GM12874 (cell line): ENCODE measurements at regions not wholly inside any gene's neighbourhood (a gene's known extent, or its start where the extent isn't known, plus 50 kb on each side); places are given as distances from the start of the nearest gene placed in this dataset.

Experiments
- CTCF ChIP-seq: IDR thresholded peaks from 2 replicates; pipeline ENCODE4 v1.5.1; 2011; ENCODE audit warnings: low read depth, mild to moderate bottlenecking, control low read depth, low read length, moderate library complexity; ENCODE audit not compliant: insufficient read depth

GRCh38 chr2:142684667-142685066 is 192.8 kb upstream of the KYNU start:
- no peak for TF ChIP-seq CTCF

GRCh38 chr2:142682528-142682927 is 194.9 kb upstream of the KYNU start:
- TF ChIP-seq CTCF = no peak

GRCh38 chr2:142681952-142682351 is 195.5 kb upstream of the KYNU start:
- TF ChIP-seq CTCF = no peak

GRCh38 chr2:142678164-142678563 is 199.3 kb upstream of the KYNU start:
- TF ChIP-seq CTCF = no peak

GRCh38 chr2:142675398-142675797 is 202.1 kb upstream of the KYNU start:
- TF ChIP-seq CTCF = no peak

GRCh38 chr2:142673836-142674235 is 203.6 kb upstream of the KYNU start:
- no peak for TF ChIP-seq CTCF

GRCh38 chr2:142672698-142673097 is 204.8 kb upstream of the KYNU start:
- no peak for TF ChIP-seq CTCF

GRCh38 chr2:142670362-142670761 is 207.1 kb upstream of the KYNU start:
- no peak for TF ChIP-seq CTCF
